ENCODE measurements at regions not wholly inside any gene's neighbourhood (a gene's known extent, or its start where the extent isn't known, plus 50 kb on each side); places are given as distances from the start of the nearest gene placed in this dataset.

- no peak for DNase-seq
Measured at GRCh38 chr7:26614503-26614902, 249.9 kb downstream of the SKAP2 start.

GRCh38 chr7:26616235-26616634 lies 248.2 kb downstream of the SKAP2 start:
- no peak for DNase-seq

DNA sequence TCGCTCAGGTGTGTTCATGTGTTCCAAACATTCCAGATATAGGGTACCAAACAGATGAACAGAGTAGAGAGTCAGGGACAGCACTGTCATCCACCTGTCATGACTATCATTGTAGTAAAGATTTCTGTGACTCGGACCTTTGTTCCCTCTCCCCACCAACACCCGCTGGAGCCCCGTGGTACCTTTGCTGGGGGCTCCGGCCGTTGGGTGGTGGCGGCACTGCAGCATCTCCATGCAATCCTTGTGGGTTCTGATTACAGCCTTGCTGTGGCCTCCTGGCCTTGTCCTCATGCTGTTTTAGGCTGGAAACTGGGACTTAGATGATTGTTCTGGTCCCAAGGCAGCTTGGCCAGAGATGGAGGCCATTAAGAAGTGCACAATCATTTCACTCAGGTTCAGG lies 247.3 kb downstream of the SKAP2 start:
- DNase-seq, result no peak
